Ishikawa (cell line): ENCODE measurements at regions not wholly inside any gene's neighbourhood (a gene's known extent, or its start where the extent isn't known, plus 50 kb on each side); places are given as distances from the start of the nearest gene placed in this dataset.

Source experiments
- EP300 ChIP-seq: IDR thresholded peaks from 2 replicates; pipeline ENCODE4 v1.6.1; 2012; ENCODE audit warnings: borderline replicate concordance
- RAD21 ChIP-seq: IDR thresholded peaks from 2 replicates; pipeline ENCODE4 v1.6.1; 2012; ENCODE audit warnings: low read depth
- TAF1 ChIP-seq: IDR thresholded peaks from 2 replicates; pipeline ENCODE4 v1.6.1; 2012; ENCODE audit warnings: low read depth, mild to moderate bottlenecking
- TCF12 ChIP-seq: IDR thresholded peaks from 2 replicates; pipeline ENCODE4 v1.6.1; 2012; ENCODE audit warnings: low read depth
- YY1 ChIP-seq: IDR thresholded peaks from 2 replicates; pipeline ENCODE4 v1.6.1; 2012; ENCODE audit warnings: low read depth
- ZBTB7A ChIP-seq: IDR thresholded peaks from 2 replicates; pipeline ENCODE4 v1.6.1; 2012; ENCODE audit warnings: low read depth
- TF ChIP-seq, protein P1 (sequence below): IDR thresholded peaks from 2 replicates; pipeline ENCODE4 v1.6.1; 2012; ENCODE audit warnings: low read depth, mild to moderate bottlenecking

DNA sequence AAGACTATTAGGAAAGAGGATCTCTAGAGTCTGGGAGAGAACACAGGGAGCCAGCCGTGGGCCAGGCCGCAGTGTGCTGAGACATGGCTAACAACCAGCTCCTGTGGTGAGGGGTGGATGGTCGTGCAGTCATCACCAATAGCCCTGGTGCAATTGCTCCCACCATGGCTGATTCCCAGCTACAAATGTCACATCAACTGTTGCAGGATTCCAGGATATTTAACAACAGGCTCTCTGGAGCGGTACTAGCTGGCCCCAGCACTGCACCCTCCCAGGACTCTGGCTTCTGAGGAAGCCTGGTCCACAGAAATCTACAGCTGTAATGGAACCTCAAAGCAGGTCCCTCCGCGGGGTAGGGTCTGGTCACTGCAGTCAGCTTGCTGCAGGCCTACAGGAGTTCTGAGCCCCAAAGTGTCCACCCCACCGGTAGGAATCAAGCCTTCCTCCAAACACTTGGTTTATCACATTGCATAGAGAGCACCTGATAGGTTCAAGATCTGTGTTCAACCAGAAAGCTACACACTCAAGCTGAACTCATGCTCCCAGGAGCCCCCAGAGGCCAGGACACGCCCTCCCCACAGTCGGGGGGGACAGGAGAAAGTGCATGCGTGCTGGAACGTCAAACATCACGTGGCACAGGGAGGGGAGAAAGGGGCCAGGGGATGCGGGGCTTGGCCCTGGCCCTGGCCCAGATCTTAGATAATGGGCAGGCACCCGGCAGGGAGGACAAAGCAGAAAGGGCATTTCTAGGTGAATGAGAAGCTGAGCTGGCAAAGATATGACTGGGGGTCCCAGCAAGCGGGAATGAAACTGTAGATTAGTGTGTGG is 609.0 kb downstream of the TBC1D22A start:
- TF ChIP-seq RAD21: no peak
- no peak for TF ChIP-seq ZBTB7A
- no peak for TF ChIP-seq YY1
- no peak for TF ChIP-seq TCF12
- TF ChIP-seq EP300: no peak
- TF ChIP-seq, protein P1, sequence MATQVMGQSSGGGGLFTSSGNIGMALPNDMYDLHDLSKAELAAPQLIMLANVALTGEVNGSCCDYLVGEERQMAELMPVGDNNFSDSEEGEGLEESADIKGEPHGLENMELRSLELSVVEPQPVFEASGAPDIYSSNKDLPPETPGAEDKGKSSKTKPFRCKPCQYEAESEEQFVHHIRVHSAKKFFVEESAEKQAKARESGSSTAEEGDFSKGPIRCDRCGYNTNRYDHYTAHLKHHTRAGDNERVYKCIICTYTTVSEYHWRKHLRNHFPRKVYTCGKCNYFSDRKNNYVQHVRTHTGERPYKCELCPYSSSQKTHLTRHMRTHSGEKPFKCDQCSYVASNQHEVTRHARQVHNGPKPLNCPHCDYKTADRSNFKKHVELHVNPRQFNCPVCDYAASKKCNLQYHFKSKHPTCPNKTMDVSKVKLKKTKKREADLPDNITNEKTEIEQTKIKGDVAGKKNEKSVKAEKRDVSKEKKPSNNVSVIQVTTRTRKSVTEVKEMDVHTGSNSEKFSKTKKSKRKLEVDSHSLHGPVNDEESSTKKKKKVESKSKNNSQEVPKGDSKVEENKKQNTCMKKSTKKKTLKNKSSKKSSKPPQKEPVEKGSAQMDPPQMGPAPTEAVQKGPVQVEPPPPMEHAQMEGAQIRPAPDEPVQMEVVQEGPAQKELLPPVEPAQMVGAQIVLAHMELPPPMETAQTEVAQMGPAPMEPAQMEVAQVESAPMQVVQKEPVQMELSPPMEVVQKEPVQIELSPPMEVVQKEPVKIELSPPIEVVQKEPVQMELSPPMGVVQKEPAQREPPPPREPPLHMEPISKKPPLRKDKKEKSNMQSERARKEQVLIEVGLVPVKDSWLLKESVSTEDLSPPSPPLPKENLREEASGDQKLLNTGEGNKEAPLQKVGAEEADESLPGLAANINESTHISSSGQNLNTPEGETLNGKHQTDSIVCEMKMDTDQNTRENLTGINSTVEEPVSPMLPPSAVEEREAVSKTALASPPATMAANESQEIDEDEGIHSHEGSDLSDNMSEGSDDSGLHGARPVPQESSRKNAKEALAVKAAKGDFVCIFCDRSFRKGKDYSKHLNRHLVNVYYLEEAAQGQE: no peak
- TF ChIP-seq TAF1: no peak
